Osteocyte (in vitro differentiated cells): ENCODE measurements at regions not wholly inside any gene's neighbourhood (a gene's known extent, or its start where the extent isn't known, plus 50 kb on each side); places are given as distances from the start of the nearest gene placed in this dataset.

Source experiments
- DNase-seq: peaks from one replicate; pipeline ENCODE4 v3.0.0; 2021; ENCODE audit warnings: mixed read lengths; ENCODE audit not compliant: unreplicated experiment; ENCODE audit errors: extremely low spot score
- H3K27ac Mint-ChIP-seq: one replicate; pipeline ENCODE4 v1.8.0; 2021; ENCODE audit warnings: mild to moderate bottlenecking, mixed read lengths; ENCODE audit not compliant: unreplicated experiment
- H3K27me3 Mint-ChIP-seq: one replicate; pipeline ENCODE4 v1.8.0; 2021; ENCODE audit warnings: mixed read lengths; ENCODE audit not compliant: unreplicated experiment
- H3K36me3 Mint-ChIP-seq: one replicate; pipeline ENCODE4 v1.8.0; 2021; ENCODE audit warnings: mixed read lengths; ENCODE audit not compliant: unreplicated experiment
- H3K4me1 Mint-ChIP-seq: one replicate; pipeline ENCODE4 v1.8.0; 2021; ENCODE audit warnings: mixed read lengths; ENCODE audit not compliant: unreplicated experiment
- H3K4me3 Mint-ChIP-seq: one replicate; pipeline ENCODE4 v1.8.0; 2021; ENCODE audit warnings: mild to moderate bottlenecking, moderate library complexity, mixed read lengths; ENCODE audit not compliant: unreplicated experiment
- H3K9me3 Mint-ChIP-seq: one replicate; pipeline ENCODE4 v1.8.0; 2021; ENCODE audit warnings: mixed read lengths; ENCODE audit not compliant: unreplicated experiment
- CTCF ChIP-seq: fragments of 200-600 bp; sonication (generic); IDR thresholded peaks from 2 replicates; pipeline ENCODE4 v1.5.0; 2021; ENCODE audit warnings: antibody characterized with exemption, mild to moderate bottlenecking, moderate library complexity

- H3K27me3 Mint-ChIP-seq: no peaks in the 10 kb centered on the region
These were observed 1462.1 kb downstream of the DPP10 start for GRCh38 chr2:115904516-115904915.

GRCh38 chr2:115908731-115909130 lies 1466.3 kb downstream of the DPP10 start:
- TF ChIP-seq CTCF: no peak
- Mint-ChIP-seq H3K27ac (no peak overlapping the region), H3K36me3 (no peaks in the 10 kb centered on the region), H3K27me3 (no peaks in the 10 kb centered on the region), H3K4me1 (no peaks in the 10 kb centered on the region), H3K4me3 (no peak overlapping the region), H3K9me3 (peaks cover 37% of the 10 kb centered on the region)
- DNase-seq: no peak

More at GRCh38 chr2:115904516-115904915, 1462.1 kb downstream of the DPP10 start:
- TF ChIP-seq CTCF: no peak
- DNase-seq: no peak
- H3K4me3 Mint-ChIP-seq: no peak overlapping the region
- H3K36me3 Mint-ChIP-seq: no peaks in the 10 kb centered on the region
- no peak overlapping the region for H3K27ac Mint-ChIP-seq
- peaks cover 32% of the 10 kb centered on the region for H3K9me3 Mint-ChIP-seq
- no peaks in the 10 kb centered on the region for H3K4me1 Mint-ChIP-seq

DNA sequence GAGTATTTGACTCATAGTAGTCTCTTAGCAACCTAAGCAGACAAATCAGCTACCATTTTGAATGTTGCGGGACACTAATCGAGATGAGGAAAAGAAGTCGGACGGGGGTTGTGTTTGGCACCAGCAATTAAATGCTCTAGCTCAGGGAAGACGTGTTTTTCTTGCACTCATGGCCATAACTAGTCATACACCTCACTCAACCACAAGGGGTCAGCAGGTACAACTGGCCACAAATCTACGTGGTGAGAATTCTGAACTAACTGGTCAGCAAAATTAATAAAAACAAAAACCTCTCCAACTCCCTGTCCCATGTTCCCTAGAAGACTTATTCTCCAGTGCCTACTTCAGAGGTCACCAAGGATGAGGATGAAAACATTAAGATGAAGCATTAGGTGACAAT lies 1467.8 kb downstream of the DPP10 start:
- no peak for TF ChIP-seq CTCF
- H3K4me1 Mint-ChIP-seq: no peaks in the 10 kb centered on the region
- no peak overlapping the region for H3K4me3 Mint-ChIP-seq
- no peak overlapping the region for H3K27ac Mint-ChIP-seq
- no peaks in the 10 kb centered on the region for H3K36me3 Mint-ChIP-seq
- H3K27me3 Mint-ChIP-seq: no peaks in the 10 kb centered on the region
- H3K9me3 Mint-ChIP-seq: peaks cover 31% of the 10 kb centered on the region
- no peak for DNase-seq

GRCh38 chr2:115913921-115914320 lies 1471.5 kb downstream of the DPP10 start:
- H3K36me3 Mint-ChIP-seq: no peaks in the 10 kb centered on the region
- H3K4me1 Mint-ChIP-seq: no peaks in the 10 kb centered on the region
- H3K27me3 Mint-ChIP-seq: no peaks in the 10 kb centered on the region
- H3K4me3 Mint-ChIP-seq: no peak overlapping the region
- H3K27ac Mint-ChIP-seq: no peak overlapping the region
- peaks cover 45% of the 10 kb centered on the region for H3K9me3 Mint-ChIP-seq
- no peak for DNase-seq
- TF ChIP-seq CTCF: no peak

- Mint-ChIP-seq H3K27ac (no peak overlapping the region), H3K9me3 (peaks cover 40% of the 10 kb centered on the region), H3K27me3 (no peaks in the 10 kb centered on the region), H3K4me3 (no peak overlapping the region), H3K36me3 (no peaks in the 10 kb centered on the region), H3K4me1 (no peaks in the 10 kb centered on the region)
- no peak for DNase-seq
- TF ChIP-seq CTCF: no peak
These were observed 1479.1 kb downstream of the DPP10 start for GRCh38 chr2:115921541-115921940.
